ENCODE measurements at regions not wholly inside any gene's neighbourhood (a gene's known extent, or its start where the extent isn't known, plus 50 kb on each side); places are given as distances from the start of the nearest gene placed in this dataset.

DNA sequence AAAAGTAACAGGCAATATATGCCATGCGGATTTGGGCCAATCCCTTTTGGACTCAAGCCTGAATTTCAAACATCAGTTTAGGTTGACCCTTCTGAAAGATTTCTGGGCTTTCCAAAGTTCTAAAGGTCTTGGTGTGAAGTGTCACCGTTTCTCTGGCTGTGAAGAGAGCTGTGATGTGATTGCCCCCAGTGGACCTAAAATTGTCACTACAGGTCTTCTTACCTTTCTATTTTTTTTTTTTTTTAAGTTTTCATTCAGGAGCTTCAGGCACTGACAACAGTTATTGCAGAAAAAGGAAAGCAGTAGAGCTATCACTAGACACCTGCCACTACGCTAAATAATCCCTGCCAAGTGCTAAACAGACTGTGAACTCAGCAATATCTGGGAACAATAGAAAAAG lies 75.7 kb upstream of the OPRM1 start:
- TF ChIP-seq, protein P1, sequence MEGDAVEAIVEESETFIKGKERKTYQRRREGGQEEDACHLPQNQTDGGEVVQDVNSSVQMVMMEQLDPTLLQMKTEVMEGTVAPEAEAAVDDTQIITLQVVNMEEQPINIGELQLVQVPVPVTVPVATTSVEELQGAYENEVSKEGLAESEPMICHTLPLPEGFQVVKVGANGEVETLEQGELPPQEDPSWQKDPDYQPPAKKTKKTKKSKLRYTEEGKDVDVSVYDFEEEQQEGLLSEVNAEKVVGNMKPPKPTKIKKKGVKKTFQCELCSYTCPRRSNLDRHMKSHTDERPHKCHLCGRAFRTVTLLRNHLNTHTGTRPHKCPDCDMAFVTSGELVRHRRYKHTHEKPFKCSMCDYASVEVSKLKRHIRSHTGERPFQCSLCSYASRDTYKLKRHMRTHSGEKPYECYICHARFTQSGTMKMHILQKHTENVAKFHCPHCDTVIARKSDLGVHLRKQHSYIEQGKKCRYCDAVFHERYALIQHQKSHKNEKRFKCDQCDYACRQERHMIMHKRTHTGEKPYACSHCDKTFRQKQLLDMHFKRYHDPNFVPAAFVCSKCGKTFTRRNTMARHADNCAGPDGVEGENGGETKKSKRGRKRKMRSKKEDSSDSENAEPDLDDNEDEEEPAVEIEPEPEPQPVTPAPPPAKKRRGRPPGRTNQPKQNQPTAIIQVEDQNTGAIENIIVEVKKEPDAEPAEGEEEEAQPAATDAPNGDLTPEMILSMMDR (IDR thresholded peaks at IDR 0.05): no peak
- no peaks in the 10 kb centered on the region for H3K4me1 ChIP-seq
- no peak overlapping the region for H3K4me3 ChIP-seq
- H3K9ac ChIP-seq (ENCODE audit: low read depth in 2 of 2, low read length in 2 of 2): no peak overlapping the region
- no peaks in the 10 kb centered on the region for H3K36me3 ChIP-seq
- H3K9me3 ChIP-seq: no peaks in the 10 kb centered on the region
- intact Hi-C loops (cut with DNase I): no loop called here
- H3K27ac ChIP-seq: no peak overlapping the region
- H3K27me3 ChIP-seq: no peaks in the 10 kb centered on the region
- DNase-seq: no peak

DNA sequence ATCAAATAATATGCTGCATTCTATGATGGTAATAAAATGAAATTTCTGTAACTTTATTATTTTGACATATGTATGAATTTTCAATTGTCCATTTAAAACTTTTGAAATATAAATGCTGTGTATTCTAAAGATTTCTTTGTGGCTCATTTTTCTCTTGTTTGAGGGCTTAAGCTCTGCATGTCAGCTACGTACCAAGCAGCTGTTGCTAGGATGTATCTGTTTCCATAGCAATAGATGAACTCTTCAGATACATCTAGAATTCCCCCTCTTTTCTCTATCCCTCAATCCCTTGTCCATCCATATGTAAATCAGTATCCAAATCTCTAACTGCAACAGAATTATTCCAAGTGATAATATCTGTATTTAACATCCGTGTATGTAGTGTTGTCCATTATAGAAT lies 76.5 kb upstream of the OPRM1 start:
- Histone ChIP-seq H3K4me3 (no peak overlapping the region), H3K27me3 (no peaks in the 10 kb centered on the region), H3K9me3 (no peaks in the 10 kb centered on the region), H3K27ac (no peak overlapping the region), H3K36me3 (no peaks in the 10 kb centered on the region), H3K4me1 (no peaks in the 10 kb centered on the region), H3K9ac (ENCODE audit: low read depth in 2 of 2, low read length in 2 of 2) (no peak overlapping the region)
- intact Hi-C loops (cut with DNase I): no loop called here
- TF ChIP-seq, protein P1 (IDR thresholded peaks at IDR 0.05): no peak
- DNase-seq: no peak

DNA sequence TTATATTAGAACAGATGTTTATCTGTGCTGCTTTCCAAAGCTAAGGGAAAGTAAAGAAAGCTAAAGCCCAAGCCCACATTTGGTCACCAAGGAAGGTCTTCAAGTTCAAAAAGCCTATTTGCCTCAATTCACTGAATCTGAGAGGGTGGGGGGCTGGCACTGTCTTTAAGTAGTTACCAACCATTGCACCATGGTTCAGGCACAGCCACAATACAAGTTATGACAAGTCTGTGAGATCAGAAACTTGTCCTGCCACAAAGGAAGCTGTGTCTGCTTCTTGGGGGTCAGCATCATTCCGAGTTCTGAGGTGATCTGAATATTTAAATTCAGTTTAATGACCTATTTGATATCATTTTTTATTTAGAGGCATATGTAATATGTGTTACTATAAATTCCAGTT lies 78.3 kb upstream of the OPRM1 start:
- no peaks in the 10 kb centered on the region for H3K9me3 ChIP-seq

DNA sequence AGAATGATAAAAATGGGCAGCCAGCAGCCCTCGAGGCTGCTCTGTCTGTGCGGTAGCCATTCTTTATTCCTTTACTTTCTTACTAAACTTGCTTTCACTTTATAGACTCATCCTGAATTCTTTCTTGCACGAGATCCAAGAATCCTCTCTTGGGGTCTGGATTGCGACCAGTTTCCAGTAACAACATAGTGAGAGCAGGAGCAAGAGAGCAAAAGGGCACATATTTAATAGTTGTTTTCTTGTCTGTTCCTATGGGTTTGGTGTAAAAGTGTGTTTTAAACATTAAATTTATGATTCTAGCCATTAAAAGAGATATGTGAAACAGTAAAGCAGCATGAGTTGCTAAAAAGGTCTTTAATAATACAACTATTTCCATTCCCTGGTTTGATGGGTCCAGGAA lies 78.8 kb upstream of the OPRM1 start:
- DNase-seq: no peak
- Histone ChIP-seq H3K4me1 (no peaks in the 10 kb centered on the region), H3K27ac (no peak overlapping the region), H3K9ac (ENCODE audit: low read depth in 2 of 2, low read length in 2 of 2) (no peak overlapping the region), H3K27me3 (no peaks in the 10 kb centered on the region), H3K36me3 (no peaks in the 10 kb centered on the region), H3K4me3 (no peak overlapping the region), H3K9me3 (no peaks in the 10 kb centered on the region)
- TF ChIP-seq, protein P1 (IDR thresholded peaks at IDR 0.05): no peak
- intact Hi-C loops (cut with DNase I): no loop called here

More for the DNA sequence above, 78.3 kb upstream of the OPRM1 start:
- Histone ChIP-seq H3K9ac (ENCODE audit: low read depth in 2 of 2, low read length in 2 of 2) (no peak overlapping the region), H3K27ac (no peak overlapping the region), H3K4me1 (no peaks in the 10 kb centered on the region), H3K4me3 (no peak overlapping the region), H3K36me3 (no peaks in the 10 kb centered on the region), H3K27me3 (no peaks in the 10 kb centered on the region)
- intact Hi-C loops (cut with DNase I): no loop called here
- DNase-seq: no peak
- TF ChIP-seq, protein P1 (IDR thresholded peaks at IDR 0.05): no peak

DNA sequence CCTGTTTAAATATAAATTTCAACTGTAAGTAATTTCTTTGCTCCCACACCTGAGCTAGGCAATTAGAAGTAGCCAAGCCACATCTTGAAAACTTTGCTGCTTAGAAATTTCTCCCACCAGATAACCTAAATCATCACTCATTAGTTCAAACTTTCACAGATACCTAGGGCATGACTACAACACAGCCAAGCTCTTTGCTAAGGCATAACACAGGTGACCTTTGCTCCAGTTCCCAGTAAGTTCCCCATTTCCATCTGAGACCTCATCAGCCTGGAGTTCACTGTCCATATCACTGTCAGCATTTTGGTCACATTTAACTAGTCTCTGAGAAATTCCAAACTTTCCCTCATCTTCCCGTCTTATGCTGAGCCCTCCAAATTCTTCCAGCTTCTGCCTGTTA lies 79.8 kb upstream of the OPRM1 start:
- Histone ChIP-seq H3K9me3 (no peaks in the 10 kb centered on the region), H3K27ac (no peak overlapping the region), H3K9ac (ENCODE audit: low read depth in 2 of 2, low read length in 2 of 2) (no peak overlapping the region), H3K27me3 (no peaks in the 10 kb centered on the region), H3K36me3 (no peaks in the 10 kb centered on the region), H3K4me1 (no peaks in the 10 kb centered on the region), H3K4me3 (no peak overlapping the region)
- intact Hi-C loops (cut with DNase I): no loop called here
- no peak for DNase-seq
- TF ChIP-seq, protein P1 (IDR thresholded peaks at IDR 0.05): no peak

DNA sequence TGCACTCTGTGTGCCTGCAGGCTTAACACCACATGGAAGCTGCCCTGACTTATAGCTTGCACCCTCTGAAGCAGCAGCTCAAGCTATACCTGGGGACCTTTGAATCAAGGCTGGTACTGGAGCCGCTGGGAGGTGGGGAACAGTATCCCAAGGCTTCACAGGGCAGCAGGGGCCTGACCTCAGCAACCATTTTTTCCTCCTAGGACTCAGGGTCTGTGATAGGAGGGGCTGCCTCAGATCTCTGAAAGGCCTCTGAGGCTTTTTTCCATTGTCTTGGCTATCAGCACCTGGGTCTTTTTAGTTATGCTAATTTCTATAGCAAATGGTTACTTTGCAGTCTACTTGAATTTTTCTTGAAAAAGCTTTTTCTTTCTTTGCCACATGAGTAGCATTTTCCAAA lies 80.2 kb upstream of the OPRM1 start:
- no peaks in the 10 kb centered on the region for H3K4me1 ChIP-seq
- no peak overlapping the region for H3K4me3 ChIP-seq
- no peaks in the 10 kb centered on the region for H3K36me3 ChIP-seq
- no peak for DNase-seq
- no peaks in the 10 kb centered on the region for H3K27me3 ChIP-seq
- TF ChIP-seq, protein P1 (IDR thresholded peaks at IDR 0.05): no peak
- H3K9me3 ChIP-seq: no peaks in the 10 kb centered on the region
- intact Hi-C loops (cut with DNase I): no loop called here
- H3K9ac ChIP-seq (ENCODE audit: low read depth in 2 of 2, low read length in 2 of 2): no peak overlapping the region
- no peak overlapping the region for H3K27ac ChIP-seq
